ENCODE measurements at regions not wholly inside any gene's neighbourhood (a gene's known extent, or its start where the extent isn't known, plus 50 kb on each side); places are given as distances from the start of the nearest gene placed in this dataset.

DNA sequence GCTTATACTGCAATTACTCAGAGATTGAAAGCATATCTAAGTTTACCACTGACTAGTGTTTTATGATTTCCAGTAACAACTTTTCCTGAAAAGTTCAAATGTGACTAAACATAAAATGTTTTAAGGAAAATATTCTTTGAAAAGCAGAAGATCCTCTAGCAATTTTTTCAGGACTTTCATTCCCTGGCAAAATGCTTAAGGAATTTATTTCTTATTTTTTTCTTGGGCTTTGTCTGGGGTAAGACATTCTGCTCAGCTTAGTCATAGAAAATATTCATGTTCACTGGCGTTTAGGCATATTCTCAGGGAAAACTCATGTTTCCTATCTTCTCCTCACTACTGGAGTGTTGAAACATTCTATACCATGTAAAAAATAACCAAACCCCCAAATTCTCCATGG is 235.3 kb upstream of the CEP162 start:
- no peak for DNase-seq (ENCODE audit: low spot score)

DNA sequence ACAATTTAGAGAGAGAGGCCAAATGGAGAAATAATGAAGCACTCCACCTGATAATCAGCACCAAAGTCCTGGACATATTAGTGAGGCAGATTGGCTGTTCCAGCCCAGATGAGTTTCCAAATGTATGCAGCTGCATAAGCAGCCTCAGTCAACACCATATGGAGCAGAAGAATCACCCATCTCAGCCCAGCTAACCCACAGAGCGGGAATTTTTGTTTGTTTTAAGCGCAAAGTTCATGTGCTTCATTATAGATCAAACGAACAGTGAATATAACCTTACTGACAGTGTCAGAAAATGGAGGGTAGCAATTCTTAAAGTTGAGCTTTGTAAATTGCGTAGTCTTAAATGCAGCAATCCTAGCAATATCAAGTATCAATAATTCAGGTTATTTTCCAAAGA is 234.0 kb upstream of the CEP162 start:
- DNase-seq (ENCODE audit: low spot score) = no peak

DNA sequence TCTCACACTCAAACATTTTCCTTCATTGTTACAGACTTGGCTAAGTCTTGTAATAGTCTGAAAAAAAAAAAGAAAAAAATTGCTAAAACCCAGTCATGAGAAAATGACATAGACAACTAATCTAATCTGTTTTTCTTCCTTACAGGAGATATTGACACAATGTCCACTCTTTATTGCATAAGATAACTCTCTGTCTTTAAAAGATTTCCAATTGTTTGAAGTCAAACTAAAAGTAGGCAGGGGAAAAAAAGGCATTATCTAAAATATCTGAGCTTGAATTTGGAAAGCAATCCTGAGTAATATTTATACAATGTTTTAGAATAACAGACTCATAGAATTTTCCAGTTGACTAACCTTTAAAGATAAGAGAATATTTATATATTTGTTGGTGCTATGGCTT is 233.0 kb upstream of the CEP162 start:
- DNase-seq (ENCODE audit: low spot score) = no peak

DNA sequence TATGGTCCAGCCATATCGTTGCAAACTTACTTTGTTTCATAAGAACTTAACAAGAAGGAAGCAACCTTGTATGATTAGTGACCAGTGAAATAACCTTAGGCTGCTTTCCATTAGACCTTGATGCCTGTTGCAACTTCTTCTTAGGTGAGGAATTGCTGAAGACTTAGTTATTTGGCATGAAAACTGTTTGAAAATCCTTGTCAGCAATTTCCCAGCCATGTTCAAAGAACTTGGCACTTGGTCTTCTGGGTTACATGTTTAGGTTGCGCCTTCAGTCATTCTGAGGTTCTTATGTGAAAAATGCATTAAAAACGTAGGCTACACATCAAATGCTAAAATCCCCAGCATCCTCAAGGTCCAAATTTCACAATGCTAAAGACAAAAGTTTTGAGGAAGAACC is 232.0 kb upstream of the CEP162 start:
- DNase-seq (ENCODE audit: low spot score) = no peak

DNA sequence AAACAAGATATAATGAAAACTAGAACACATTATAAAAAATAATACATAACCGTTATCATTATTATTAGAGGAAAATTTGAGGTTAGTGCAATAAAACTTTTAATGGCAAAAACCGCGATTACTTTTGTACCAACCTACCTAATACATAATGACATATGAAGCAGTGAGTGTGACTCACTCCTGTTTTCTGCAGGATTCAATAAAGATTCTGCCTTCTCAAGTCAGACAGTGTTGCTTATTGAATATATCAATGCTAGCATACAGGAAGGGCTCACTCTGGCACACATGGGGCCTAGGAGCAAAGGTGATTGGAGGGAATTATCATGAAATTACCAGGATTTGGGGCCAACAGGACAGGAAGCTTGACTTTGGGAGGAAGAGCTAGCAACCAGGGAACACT is 230.8 kb upstream of the CEP162 start:
- no peak for DNase-seq (ENCODE audit: low spot score)

DNA sequence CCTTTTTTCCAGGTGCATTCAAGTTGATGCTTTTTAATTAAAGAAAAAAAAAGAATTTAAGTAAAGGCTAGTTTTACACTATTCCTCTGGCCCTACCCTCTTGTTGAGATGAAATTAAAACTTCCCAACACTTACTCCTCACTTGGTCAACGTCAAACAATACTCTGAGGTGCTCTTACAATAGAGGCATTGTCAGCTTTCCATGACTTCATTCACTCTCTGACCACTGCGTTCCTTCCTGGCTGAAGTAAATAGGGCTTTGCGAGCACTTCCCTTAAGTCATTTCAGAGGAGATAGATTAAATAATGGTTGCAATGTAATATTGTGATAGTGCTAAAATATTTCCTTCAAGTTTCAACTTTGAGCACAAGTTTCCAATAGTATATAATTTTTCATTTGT is 229.8 kb upstream of the CEP162 start:
- no peak for DNase-seq (ENCODE audit: low spot score)

DNA sequence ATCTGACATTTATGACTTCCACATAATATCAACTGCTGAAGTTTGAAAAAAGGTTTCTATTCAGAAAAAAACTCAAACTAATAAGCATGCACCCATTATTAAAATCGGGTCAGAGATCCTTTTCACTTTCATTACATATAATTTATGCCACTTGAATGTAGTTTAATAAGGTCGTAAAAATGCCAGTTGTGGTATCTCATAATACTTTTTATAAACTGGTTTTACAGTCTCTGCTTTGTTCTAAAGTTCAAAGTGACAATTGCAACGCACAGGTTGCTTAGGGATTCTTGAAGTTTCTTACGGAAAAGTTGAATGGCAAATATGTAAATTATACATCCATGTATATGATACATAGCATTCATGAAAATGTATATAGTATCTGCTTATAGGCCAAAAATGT is 229.4 kb upstream of the CEP162 start:
- no peak for DNase-seq (ENCODE audit: low spot score)

DNA sequence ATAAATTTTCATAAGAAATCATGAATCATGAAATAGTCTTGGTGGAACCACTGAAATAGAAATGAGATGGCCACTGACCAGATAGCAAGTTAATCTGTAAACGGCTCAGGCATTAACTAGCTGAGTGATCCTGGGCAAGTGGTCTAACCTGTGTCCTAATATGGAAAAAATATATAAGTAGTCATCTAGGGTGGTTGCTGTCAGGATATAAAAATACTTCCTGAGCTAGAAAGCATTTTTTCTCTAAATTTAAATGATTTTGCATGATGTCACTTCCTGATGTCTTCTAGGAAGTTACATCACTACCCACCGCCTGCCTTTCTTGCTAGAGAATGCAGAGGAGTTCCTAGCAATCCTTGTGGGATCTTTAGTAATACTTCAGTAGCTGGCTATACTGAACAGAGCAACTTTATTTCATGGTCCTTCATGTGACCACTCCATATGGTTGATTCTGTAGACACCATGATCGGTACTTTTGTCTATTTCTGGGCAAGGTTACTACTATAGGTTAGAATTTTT is 228.1 kb upstream of the CEP162 start:
- DNase-seq (ENCODE audit: low spot score) = no peak

DNA sequence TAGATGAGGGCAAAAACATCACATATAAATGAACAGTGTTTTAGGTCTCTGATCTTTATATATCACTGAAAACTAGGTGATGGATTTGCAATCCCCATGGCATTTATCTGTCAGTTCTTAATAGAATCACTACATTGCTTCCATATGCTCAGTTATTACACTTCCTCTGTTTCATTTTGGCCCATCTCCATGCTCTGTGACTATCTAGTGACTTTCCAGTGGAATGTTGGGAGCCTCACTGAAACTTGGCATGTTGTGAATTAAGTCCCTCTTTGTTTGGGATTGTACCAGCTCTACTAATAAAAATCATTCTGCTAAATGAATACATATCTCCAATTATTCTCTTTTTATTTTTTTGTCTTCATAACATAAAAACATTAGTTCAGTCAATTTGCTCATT is 226.1 kb upstream of the CEP162 start:
- DNase-seq (ENCODE audit: low spot score) = no peak

DNA sequence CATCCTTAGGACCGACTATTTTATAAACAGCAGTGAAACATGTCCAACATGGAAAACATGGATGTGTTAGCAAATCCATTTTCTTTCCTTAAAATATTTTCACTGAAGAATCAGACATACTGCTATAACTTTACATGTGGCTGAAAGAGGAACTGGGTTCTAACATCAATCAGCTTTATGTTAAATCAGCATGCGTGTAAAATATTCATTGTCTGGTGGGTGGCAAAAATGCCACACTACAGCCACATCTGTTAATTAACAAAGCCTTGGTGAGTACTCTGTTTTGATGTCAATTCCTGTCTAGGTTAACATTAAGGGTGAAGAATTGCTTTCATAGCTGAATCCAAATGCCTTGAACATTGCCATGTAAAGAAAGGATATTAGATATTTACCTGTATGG is 222.6 kb upstream of the CEP162 start:
- DNase-seq (ENCODE audit: low spot score) = no peak

DNA sequence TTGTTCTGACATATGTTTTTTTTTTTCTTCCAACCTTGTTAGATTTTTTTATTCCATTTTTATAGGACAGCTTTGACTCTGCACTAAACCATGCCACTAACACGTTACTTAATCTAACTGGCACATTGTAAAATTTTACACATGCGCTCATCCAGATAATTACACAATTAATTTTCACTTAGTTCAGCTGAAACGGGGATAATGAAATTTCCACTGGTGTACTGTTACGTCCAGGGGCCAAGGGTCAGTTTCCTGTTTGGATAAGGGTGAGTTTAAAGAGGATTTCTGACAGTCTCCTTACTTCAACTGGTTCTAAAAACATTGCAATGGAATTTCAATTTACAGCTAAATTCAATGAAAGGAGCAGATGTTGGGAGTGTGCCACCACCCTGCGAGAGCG is 221.8 kb upstream of the CEP162 start:
- DNase-seq (ENCODE audit: low spot score) = no peak

DNA sequence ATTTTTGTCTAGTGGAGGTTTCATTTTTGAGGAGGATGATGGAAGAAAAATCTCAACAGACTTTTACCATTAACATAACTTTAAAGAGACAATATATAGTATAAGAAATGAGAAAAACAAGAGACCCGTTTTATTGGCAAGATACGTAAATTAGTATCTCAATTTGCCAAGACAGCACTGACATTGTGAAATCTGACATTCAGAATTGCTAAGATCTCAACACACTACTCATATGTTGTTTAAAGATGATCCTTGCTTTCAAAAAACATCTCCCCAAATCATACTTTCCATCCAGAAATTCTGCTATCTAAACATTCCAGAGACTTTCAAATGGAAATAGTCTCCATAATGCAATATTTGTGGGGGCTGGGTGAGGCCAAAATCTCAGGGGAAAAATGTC is 220.9 kb upstream of the CEP162 start:
- no peak for DNase-seq (ENCODE audit: low spot score)

DNA sequence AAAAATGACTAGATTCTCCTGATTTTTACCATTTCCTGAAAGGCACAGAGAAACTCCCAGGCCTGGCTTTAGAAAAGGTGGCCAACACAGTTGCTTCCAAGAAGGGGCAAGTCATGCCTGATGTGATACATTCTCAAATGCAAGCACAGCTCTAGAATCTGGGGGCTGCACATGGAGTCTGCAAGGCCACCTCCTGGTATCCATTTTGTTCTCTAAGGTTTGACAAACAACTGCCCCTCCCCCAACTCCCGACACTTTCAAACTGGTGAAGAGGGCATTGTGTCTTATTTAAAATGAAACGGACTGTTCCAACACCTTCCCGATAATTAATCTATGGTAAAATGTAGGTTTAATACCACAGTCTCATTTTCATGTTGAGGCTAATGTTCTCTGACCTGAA is 220.2 kb upstream of the CEP162 start:
- no peak for DNase-seq (ENCODE audit: low spot score)

DNA sequence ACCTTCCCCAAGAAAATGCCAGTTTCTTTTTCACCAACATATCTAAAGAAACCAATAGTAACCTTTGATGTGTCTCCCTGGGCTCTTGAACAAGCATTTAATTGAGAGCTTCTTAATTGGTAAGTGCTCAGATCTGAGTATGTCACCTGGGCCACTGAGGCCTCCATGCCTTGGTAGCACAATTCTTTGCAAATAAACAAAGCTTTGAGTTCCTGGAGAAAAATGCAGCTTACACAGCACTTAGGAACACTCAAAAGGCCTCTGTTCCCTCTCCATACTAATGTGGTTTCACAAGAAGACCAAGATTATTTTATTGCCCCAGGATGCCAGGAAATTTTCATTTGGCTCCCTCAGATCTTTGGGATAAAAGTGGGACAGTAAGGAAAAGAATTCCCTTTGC is 217.6 kb upstream of the CEP162 start:
- DNase-seq (ENCODE audit: low spot score) = no peak

DNA sequence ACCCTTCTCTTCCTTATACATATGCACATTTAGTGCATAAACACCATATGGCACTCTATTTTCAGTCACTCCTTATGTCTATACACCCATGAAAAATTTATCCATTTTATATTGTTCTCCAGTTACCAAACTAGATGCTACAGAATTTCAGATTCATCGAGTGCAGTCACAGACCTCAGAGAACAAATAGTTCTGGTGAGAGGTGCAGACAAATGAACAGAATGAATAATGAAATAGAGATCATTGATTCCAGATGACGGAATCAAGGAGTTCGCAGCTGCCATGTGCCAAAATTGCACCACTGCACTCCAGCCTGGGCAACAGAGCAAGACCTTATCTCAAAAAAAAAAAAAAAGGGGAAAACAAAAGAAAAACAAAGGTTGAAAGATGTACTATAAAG is 214.8 kb upstream of the CEP162 start:
- no peak for DNase-seq (ENCODE audit: low spot score)

DNA sequence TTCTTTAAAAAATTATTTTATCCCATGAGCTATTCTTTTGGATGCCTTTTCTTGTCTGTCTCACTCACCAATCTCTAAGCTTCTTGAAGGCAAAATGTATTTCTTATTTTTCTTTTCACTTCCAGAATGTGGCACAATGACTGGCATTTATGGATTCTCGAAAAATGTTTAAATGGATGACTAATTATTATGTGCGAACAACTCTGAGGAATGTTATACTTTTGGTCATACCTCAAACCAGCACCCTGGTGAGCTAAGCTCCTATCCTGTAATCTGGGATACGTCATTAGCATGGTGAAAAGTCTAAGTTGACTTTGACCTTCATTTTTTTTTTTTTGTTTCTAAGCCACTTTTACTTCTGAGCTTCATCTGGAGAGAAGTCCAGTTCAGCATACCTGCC is 214.0 kb upstream of the CEP162 start:
- no peak for DNase-seq (ENCODE audit: low spot score)

DNA sequence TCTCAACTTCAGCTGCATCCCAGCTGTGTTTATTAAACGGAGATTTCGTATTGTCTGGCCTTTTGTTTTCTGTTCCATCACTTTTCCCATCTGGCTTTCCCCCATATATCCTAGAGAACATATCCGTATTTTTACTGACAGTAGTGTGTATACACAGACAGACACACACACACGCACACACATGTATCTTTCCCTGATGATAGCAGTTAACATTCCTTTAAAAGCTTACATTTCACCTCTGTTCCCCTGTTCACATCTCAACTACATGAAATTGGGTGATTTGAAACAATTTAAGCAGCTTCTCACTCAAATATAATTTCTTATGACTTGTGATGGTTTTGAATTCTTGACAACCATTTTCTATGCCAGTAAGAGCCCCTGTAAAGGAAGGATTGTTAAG is 207.1 kb upstream of the CEP162 start:
- DNase-seq (ENCODE audit: low spot score) = no peak

DNA sequence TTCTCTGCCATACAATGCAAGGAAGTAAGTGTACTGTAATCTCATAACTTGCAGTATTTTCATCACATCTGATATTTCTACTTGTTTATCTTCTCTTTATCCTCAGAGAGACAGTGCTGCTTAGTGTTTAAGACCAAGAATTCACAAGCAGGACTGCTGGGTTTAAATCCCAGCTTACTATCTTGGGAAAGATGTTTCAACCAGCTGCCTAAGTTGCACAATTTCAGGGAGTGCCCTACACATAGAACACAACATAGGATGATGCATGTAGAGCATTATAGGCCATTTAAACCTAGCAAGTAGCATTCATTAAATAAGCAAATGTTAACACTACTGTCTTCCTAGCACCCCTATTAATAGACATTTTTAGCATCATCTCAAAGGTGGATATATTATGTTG is 205.2 kb upstream of the CEP162 start:
- DNase-seq (ENCODE audit: low spot score) = no peak

DNA sequence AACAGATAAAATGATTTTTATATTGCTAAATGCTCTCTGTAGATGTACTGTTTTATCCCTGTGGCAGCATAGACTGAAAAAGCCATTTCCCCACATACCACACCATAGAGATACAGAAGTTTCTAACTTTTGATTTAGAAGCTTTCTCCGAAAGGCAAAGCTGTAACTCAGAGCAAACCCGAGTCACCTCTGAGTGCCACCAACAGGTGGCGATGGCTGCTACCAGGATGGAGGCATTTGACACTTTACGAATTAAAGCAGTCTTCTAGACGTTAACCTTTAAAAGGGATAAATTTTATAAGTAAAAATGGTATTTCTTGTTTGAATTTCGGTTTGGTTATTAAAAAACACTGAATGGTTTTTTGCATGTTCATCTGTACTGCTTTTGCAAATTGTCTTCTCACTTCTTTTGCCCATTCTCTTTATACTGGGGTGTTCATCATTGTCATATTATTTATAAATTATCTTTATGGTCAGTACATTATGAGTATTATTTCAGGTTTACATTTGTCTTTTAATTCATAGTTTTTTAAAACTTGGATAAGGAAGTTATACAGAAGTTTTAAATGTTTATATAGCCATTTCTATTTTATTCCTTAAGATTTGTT is 201.0 kb upstream of the CEP162 start:
- DNase-seq (ENCODE audit: low spot score) = peak; percentile 23

DNA sequence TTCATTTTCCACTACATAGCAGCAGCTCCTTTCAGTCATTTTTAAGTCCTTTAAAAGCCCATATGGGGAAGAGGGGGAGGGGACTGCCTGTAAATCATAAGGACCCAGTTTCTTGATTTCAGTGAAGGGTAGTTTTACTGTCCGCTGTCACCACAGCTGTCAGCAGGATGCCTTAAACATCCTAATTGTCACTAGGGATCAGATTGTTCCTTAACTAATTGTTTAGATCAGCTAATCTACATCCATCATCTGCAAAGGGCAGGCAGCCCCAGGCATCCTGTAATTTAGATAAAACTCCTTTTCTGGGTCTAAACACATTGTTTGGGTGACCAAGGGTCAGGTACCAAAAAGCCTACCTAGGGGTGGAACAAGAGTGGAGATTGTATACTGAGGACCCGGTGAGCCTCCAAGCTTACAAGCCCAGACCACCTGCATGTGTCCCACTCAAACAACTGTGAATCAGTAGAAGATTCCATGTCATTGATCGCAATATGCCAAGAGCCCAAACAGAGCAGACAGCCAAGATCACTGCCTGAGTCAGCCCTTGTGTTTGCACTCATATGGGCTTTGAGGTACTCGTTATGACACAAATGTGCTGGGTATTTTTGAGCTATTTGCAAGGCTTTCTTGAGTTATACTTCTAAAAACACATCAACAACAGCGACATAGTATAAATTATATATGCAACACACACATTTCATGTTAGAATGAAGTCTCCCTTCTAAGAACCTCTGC is 198.7 kb upstream of the CEP162 start:
- no peak for DNase-seq (ENCODE audit: low spot score)

DNA sequence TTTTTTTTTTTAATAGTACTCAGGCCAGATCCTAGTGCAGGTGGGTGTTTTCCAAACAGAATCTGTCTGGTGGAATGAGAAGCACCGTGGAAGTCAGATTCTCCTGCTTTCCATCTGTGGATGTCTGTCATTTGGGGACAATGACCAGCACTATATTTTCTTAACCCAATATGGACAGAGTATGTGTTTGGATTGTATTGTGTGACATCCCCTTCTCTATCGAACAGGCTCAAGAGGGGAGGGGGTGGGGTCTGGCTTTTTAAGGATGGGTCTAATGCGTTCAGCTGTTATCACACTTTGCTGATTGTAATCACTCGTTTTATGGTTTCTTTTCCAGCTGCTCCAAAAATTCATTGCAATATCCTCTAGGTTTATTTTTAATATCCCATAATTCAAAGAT is 197.5 kb upstream of the CEP162 start:
- DNase-seq (ENCODE audit: low spot score) = no peak

DNA sequence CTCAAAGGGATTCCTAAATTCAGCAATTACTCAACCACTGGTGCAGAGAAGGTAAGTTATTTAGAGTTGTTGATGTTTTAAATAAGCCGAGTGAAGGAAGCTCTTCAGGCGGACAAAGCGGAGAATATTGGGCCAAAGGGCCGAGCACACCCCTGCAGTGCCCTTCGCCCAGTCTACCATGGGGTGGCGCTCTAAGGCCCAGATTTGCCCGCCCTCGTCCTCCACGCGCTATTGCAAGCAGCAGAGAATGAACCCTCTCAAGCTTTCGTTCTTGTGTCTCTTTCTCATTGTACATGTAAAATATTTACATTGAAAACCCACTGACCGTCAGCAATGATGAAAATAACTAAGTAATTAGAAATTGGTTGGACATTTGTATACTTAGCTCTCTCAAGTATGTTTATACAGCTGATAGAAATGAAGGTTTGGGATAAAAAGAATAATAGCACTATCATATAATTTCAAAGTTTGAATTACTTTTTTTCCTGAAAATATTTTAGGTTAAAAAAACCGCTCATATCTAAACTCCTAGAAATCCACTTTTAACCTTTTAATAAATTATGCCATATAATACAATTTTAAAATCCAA is 195.0 kb upstream of the CEP162 start:
- peak; percentile 32 for DNase-seq (ENCODE audit: low spot score)

DNA sequence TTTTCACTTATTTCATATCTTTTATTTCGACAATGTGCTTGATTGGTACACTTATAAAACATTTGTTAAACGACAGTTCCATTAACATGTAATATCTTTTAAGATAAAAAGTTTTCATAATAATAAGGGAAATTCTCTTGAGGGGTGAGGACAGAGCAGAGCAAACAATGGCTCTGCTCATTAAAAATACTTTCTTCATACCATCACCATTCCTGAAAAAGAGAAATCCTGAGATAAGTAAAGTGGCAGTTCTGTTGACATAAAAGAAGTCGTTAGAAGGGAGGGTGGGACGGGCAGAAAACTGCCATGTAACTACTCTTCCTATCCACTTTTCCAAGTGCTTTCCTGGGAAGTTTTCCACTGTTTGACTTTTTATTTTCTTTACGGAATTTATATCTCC is 193.6 kb upstream of the CEP162 start:
- DNase-seq (ENCODE audit: low spot score) = no peak

DNA sequence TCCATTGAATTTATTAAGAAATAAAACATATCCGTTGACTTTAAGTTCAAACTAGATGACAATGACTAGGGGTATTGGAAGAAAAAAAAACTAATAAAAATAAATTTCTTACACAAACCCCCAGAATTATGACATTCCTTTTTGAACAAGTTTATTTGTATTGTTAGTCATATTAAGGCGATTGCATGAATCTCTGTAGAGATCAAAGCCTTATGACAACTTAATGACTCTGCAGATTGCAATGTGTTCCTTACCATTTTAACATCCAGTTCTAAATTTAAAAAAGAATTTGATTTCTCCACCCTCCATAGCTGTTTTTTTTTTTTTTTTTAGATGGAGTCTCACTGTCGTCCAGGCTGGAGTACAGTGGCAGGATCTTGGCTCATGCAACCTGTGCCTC is 189.8 kb upstream of the CEP162 start:
- no peak for DNase-seq (ENCODE audit: low spot score)
